Adrenal gland (tissue), 5 donors: ENCODE measurements at regions not wholly inside any gene's neighbourhood (a gene's known extent, or its start where the extent isn't known, plus 50 kb on each side); places are given as distances from the start of the nearest gene placed in this dataset.

Source experiments
- CTCF ChIP-seq, 6 experiments: fragments of 450-650 bp in 4 of 6; fragments of 200-600 bp in 2 of 6; sonication (generic) in 1 of 6; IDR thresholded peaks; 1 replicate in 5 of 6; 2 replicates in 1 of 6; pipeline versions ENCODE4 v1.5.1 to v1.8.0; 2016 to 2021; ENCODE audit warnings: antibody characterized with exemption in 6 of 6, mild to moderate bottlenecking in 2 of 6, moderate library complexity in 1 of 6
- POLR2A ChIP-seq, 2 donors: fragments of 450-650 bp; IDR thresholded peaks; one replicate each; pipeline ENCODE4 v1.6.1; 2017; ENCODE audit warnings: antibody characterized with exemption in 2 of 2, mild to moderate bottlenecking in 2 of 2, moderate library complexity in 1 of 2
- donor health status: DM: no; HTN: no; CAD: no.

GRCh38 chr5:129377504-129377903, 82.6 kb upstream of the ADAMTS19 start:
- TF ChIP-seq CTCF (IDR thresholded peaks at IDR 0.05) (no peak), POLR2A (IDR thresholded peaks at IDR 0.05) (no peak)
